ENCODE measurements at regions not wholly inside any gene's neighbourhood (a gene's known extent, or its start where the extent isn't known, plus 50 kb on each side); places are given as distances from the start of the nearest gene placed in this dataset.

GRCh38 chr4:187665086-187665485 lies 330.5 kb upstream of the ZFP42 start:
- ChIA-PET POLR2A (no interaction called here), CTCF (ENCODE audit: low intra/inter-chr PET ratio, low total read pairs) (no interaction called here)
- Histone ChIP-seq H3K9ac (ENCODE audit: insufficient read depth, low read depth, low read length) (no peak overlapping the region), H4K20me1 (ENCODE audit: insufficient read depth, low read length) (no peaks in the 10 kb centered on the region), H3K27me3 (ENCODE audit: control insufficient read depth in 1 of 2, insufficient read depth in 2 of 2, low read length in 2 of 2) (no peaks in the 10 kb centered on the region), H3K79me2 (ENCODE audit: insufficient read depth, low read length) (no peaks in the 10 kb centered on the region), H3K4me2 (ENCODE audit: low read depth, low read length) (no peak overlapping the region), H3K27ac (ENCODE audit: extremely low read length, insufficient read depth, low read length) (no peak overlapping the region), H3K4me1 (ENCODE audit: insufficient read depth, low read length) (no peaks in the 10 kb centered on the region), H2AFZ (ENCODE audit: low read length) (no peak overlapping the region), H3K36me3 (replicated peaks in 1 of 2; ENCODE audit: control insufficient read depth in 1 of 2, insufficient read depth in 2 of 2, low read length in 2 of 2) (no peaks in the 10 kb centered on the region), H3K4me3 (replicated peaks in 1 of 3; ENCODE audit: insufficient read depth in 1 of 3, low read depth in 2 of 3, low read length in 3 of 3) (no peak overlapping the region), H3K9me3 (ENCODE audit: low read length) (peaks cover 13% of the 10 kb centered on the region; the same call in 1 of the 2 replicates)
- FAIRE-seq (no peak), DNase-seq (ENCODE audit: low spot score) (no peak), ATAC-seq (no peak)
- TF ChIP-seq CBX1 (IDR thresholded peaks at IDR 0.05; ENCODE audit: low read depth) (no peak), ZNF878 (CRISPR knock-in tag; IDR thresholded peaks at IDR 0.05) (no peak)
- in situ Hi-C loops (cut with HindIII; ENCODE audit: extremely low pct_ligation_motif_present, low pct_unique_long_range_greater_than_20kb), result no loop called here
- WGBS (ENCODE audit: low lambda C conversion rate), result 0% methylated on average over 1 of the region's 1 CpG
- intact Hi-C loops (cut with micrococcal nuclease; ENCODE audit: unreplicated experiment), result no loop called here
- no TSS peak for BruUV-seq (replicated peaks)

- Histone ChIP-seq H3K9ac (ENCODE audit: insufficient read depth, low read depth, low read length) (no peak overlapping the region), H4K20me1 (ENCODE audit: insufficient read depth, low read length) (no peaks in the 10 kb centered on the region), H3K27ac (ENCODE audit: extremely low read length, insufficient read depth, low read length) (no peak overlapping the region), H2AFZ (ENCODE audit: low read length) (no peak overlapping the region), H3K27me3 (ENCODE audit: control insufficient read depth in 1 of 2, insufficient read depth in 2 of 2, low read length in 2 of 2) (no peaks in the 10 kb centered on the region), H3K4me3 (replicated peaks in 1 of 3; ENCODE audit: insufficient read depth in 1 of 3, low read depth in 2 of 3, low read length in 3 of 3) (no peak overlapping the region), H3K79me2 (ENCODE audit: insufficient read depth, low read length) (no peaks in the 10 kb centered on the region), H3K36me3 (replicated peaks in 1 of 2; ENCODE audit: control insufficient read depth in 1 of 2, insufficient read depth in 2 of 2, low read length in 2 of 2) (no peaks in the 10 kb centered on the region), H3K4me1 (ENCODE audit: insufficient read depth, low read length) (no peaks in the 10 kb centered on the region), H3K4me2 (ENCODE audit: low read depth, low read length) (no peak overlapping the region), H3K9me3 (ENCODE audit: low read length) (peaks cover 5% of the 10 kb centered on the region; the same call in 1 of the 2 replicates)
- intact Hi-C loops (cut with micrococcal nuclease; ENCODE audit: unreplicated experiment), result no loop called here
- FAIRE-seq (no peak), ATAC-seq (no peak), DNase-seq (ENCODE audit: low spot score) (no peak)
- no TSS peak for BruUV-seq (replicated peaks)
- POLR2A ChIA-PET, result no interaction called here
- in situ Hi-C loops (cut with HindIII; ENCODE audit: extremely low pct_ligation_motif_present, low pct_unique_long_range_greater_than_20kb), result no loop called here
- WGBS (ENCODE audit: low lambda C conversion rate), result 6% methylated on average over 4 of the region's 4 CpGs
- CTCF ChIA-PET (ENCODE audit: low intra/inter-chr PET ratio, low total read pairs), result no interaction called here
- TF ChIP-seq HCFC1 (IDR thresholded peaks at IDR 0.05; ENCODE audit: low read depth, low read length), result no peak
- no peak for TF ChIP-seq FOXA3 (CRISPR knock-in tag; IDR thresholded peaks at IDR 0.05)
- no peak for TF ChIP-seq NR2F1 (CRISPR knock-in tag; IDR thresholded peaks at IDR 0.05)
- TF ChIP-seq GRHL1 (CRISPR knock-in tag; conservative IDR thresholded peaks at IDR 0.05), result no peak
- TF ChIP-seq GTF3A (CRISPR knock-in tag; conservative IDR thresholded peaks at IDR 0.05), result no peak
Observed at GRCh38 chr4:187666034-187666433, 329.5 kb upstream of the ZFP42 start.
